AG09319 (cell line): ENCODE measurements at regions not wholly inside any gene's neighbourhood (a gene's known extent, or its start where the extent isn't known, plus 50 kb on each side); places are given as distances from the start of the nearest gene placed in this dataset.

Source experiments
- DNase-seq: peaks from one replicate; pipeline ENCODE4 v3.0.0-alpha.2; 2010; ENCODE audit warnings: low read depth; ENCODE audit errors: extremely low read depth
- CTCF ChIP-seq: IDR thresholded peaks from 2 replicates; pipeline ENCODE4 v1.5.1; 2011; ENCODE audit warnings: low read depth, mild to moderate bottlenecking, inconsistent platforms, low read length, moderate library complexity

DNA sequence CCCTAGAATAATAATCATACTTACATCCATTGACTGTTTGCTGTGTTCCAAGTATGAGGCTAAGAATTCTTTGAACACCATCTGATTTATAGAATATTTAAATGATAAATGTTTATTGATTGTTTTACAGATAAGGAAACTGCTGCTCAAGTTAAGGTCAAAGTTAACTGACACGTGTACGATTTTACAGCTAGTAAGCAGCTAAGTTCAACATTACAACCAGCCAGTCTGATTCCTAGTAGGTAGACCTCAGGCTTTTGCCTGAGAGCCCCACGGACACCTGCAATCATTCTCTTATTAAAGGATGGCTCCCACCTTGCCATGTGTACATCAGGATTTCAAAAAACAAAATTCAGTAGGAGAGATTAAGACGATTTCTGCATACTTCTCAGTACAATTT lies 141.9 kb downstream of the SPRY2 start:
- no peak for DNase-seq
- no peak for TF ChIP-seq CTCF

GRCh38 chr13:80196756-80197155 lies 144.2 kb downstream of the SPRY2 start:
- no peak for TF ChIP-seq CTCF
- no peak for DNase-seq

DNA sequence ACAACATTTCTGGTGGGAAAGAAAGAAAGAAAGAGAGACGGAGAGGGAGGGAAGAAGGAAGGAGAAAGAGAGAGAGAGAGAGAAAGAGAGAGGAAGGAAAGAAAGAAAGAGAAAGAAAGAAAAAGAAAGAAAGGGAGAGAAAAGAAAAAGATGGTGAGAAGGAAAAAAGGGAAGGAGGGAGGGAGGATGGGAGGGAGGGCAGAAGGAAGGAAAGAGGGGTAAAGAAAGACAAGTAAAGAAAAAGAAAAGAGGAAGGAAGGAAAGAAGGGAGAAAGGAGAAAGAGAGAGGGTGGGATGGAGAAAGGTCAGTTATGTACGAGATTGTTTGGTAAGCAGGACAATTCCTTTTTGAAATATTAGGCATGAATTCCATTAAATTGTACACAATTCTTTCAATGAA lies 145.3 kb downstream of the SPRY2 start:
- no peak for DNase-seq
- TF ChIP-seq CTCF = no peak

DNA sequence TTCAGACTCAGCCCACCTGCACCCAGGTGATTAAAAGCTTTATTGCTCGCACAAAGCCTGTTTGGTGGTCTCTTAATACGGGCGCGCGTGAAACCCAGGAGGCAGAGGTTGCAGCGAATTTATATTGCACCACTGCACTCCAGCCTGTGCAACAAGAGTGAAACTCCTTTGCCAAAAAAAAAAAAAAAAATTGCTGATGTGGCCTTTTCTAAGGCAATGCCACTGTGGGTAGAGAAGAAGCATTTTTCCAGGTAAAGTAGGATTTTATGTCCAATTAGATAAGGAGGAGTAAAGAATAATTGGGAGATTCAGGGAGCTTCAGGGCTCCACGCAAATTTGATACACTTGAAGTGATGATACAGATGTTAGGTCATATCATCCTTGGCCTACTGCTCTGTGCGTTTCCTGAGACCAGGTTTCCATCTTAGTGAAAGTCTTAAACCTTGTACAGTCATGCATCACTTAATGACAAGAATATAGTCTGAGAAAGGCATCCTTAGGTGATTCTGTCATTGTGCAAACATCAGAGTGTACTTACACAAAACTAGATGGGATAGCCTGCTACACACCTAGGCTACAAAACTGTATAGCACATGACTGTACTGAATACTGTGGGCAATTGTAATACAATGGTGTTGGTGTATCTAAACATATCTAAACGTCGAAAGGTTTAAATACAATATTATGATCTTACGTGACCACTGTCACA lies 150.9 kb downstream of the SPRY2 start:
- no peak for TF ChIP-seq CTCF
- DNase-seq = no peak

DNA sequence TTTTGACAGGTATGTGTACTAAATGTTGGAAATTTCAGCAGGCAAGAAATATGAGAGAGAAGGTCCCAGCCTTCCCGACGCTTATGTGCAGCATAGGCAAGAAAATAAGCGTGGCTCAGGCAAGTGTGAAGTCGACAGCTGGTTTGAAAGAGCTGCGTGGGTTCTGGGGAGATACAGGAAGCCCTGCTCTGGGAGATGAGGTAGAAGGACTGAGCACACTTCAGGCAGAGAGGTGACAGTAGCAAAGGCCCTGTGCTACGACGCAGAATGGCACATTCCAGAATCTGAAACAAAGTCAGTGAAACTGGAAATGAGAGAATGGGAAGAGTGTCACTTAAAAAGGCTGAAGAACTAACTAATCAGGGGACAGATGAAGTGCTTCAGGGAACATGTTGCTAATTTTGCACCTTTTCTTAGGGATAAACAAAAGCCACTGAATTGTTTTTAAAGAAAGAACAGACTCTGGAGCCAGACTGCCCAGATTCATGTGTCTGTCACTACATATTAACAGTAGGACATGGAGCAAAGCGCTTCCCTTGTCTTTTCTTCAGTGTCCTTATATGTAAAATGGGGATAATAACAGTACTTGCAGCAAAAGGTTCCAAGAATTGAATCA lies 160.1 kb downstream of the SPRY2 start:
- TF ChIP-seq CTCF = no peak
- no peak for DNase-seq

DNA sequence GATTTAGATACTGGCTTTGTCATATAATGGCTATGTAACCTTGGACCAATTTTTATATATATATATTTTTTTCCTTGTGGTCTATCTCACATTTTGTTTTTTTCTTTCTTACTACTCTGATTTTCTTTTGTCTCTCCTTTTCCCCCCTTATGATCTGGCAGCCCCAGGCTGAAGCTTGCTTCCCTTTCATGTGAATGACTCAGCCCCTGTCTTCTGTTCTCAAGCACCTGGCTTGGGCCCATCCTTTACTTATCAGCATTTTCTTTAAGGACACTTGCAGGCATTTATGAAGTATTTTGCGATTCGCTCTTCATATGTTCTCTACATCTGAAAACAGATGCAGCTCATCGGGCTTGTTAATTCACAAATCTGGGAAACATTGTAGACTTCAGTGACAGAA lies 163.6 kb downstream of the SPRY2 start:
- DNase-seq = no peak
- no peak for TF ChIP-seq CTCF

- no peak for TF ChIP-seq CTCF
- no peak for DNase-seq
These were observed 167.7 kb downstream of the SPRY2 start for GRCh38 chr13:80173224-80173623.
